Stomach (tissue), 8 donors: ENCODE measurements at regions not wholly inside any gene's neighbourhood (a gene's known extent, or its start where the extent isn't known, plus 50 kb on each side); places are given as distances from the start of the nearest gene placed in this dataset.

Source experiments
- DNase-seq, 2 donors: peaks; one replicate each; pipeline versions ENCODE4 v3.0.0 to v3.0.0-alpha.2; 2013 to 2019
- H3K27ac ChIP-seq, 5 donors: fragments of 200-600 bp in 4 of 5; sonication (generic) in 4 of 5; one replicate each; pipeline ENCODE4 v1.5.1; 2013 to 2019; ENCODE audit warnings: mild to moderate bottlenecking in 1 of 5, moderate library complexity in 1 of 5
- H3K27me3 ChIP-seq, 3 donors: fragments of 200-600 bp; sonication (generic); one replicate each; pipeline ENCODE4 v1.5.1; 2017 to 2019; ENCODE audit warnings: mixed run types in 1 of 3
- H3K36me3 ChIP-seq, 4 donors: fragments of 200-600 bp; sonication (generic); 1 replicate in 3 of 4; 2 replicates in 1 of 4; pipeline ENCODE4 v1.5.1; 2016 to 2019
- H3K4me1 ChIP-seq, 4 donors: fragments of 200-600 bp; sonication (generic); one replicate each; pipeline ENCODE4 v1.5.1; 2016 to 2019
- H3K4me3 ChIP-seq, 4 donors: fragments of 200-600 bp; sonication (generic) in 3 of 4; one replicate each; pipeline ENCODE4 v1.5.1; 2016 to 2019; ENCODE audit warnings: mild to moderate bottlenecking in 1 of 4
- H3K9me3 ChIP-seq, 4 donors: fragments of 200-600 bp; sonication (generic); one replicate each; pipeline ENCODE4 v1.5.1; 2016 to 2019
- EP300 ChIP-seq: sonication (generic); formaldehyde crosslinking; IDR thresholded peaks from one replicate; pipeline ENCODE4 v1.6.1; 2017; ENCODE audit warnings: antibody characterized with exemption
- POLR2A ChIP-seq, 4 donors: fragments of 450-650 bp; IDR thresholded peaks; one replicate each; pipeline ENCODE4 v1.6.1; 2016; ENCODE audit warnings: antibody characterized with exemption in 4 of 4, control low read depth in 2 of 4, mild to moderate bottlenecking in 1 of 4, moderate library complexity in 1 of 4
- POLR2AphosphoS5 ChIP-seq, 3 donors: sonication (generic); formaldehyde crosslinking; IDR thresholded peaks; one replicate each; pipeline ENCODE4 v1.6.1; 2016; ENCODE audit warnings: antibody characterized with exemption in 3 of 3
- WGBS, 5 donors: extraction: QIAGEN DNeasy Blood & Tissue Kit in 3 of 5; methylation state at CpG; one replicate each; pipeline versions ENCODE4 v1.1.5 to v1.1.7; 2013 to 2018; 5-methylcytosine and 5-hydroxymethylcytosine counted together
- intact Hi-C: fragments of 100-400 bp; cut with DNase I; formaldehyde crosslinking; loops from one replicate; pipeline ENCODE4 v1.15.1; 2023; ENCODE audit warnings: low total_unique reads
- TF ChIP-seq, protein P1 (sequence below), 7 experiments: fragments of 450-650 bp in 4 of 7; fragments of 200-600 bp in 3 of 7; sonication (generic) in 3 of 7; IDR thresholded peaks; one replicate each; pipeline ENCODE4 v1.5.1; 2016 to 2019; ENCODE audit warnings: antibody characterized with exemption in 7 of 7, control low read depth in 2 of 7, mild to moderate bottlenecking in 1 of 7
- donor health status: healthy with polysubstance abuse.
- donor health status: Bipolar disorder and iron deficiency.
- donor health status: healthy.

DNA sequence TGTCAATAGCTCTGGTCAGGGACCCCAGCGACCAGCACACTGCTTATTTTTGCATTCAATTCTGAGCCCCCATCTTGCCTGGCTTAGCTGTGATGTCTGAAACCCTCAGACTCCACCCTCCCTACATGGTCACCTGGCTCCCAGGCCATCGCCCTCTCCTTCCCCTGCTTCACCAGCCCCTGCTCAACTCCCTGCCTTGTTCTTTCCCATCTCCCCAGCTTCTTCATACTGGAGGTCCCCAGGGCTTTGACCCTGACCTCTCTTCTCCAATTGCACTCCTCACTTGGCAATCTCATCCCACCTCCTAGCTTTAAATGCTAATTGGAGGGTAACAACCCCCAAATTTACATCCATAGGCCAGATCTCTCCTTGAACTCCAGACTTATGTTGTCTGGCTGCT lies 84.3 kb upstream of the GNAZ start:
- intact Hi-C loops, result no loop called here
- 75 to 88% (median 82%) methylated on average over 2 of the region's 2 CpGs for WGBS, 5 donors
- Histone ChIP-seq H3K4me1 (peaks cover 0 to 11% (median 5%) of the 10 kb centered on the region in 4 donors), H3K27ac (no peak overlapping the region), H3K9me3 (peaks cover 0 to 2% (median under 1%) of the 10 kb centered on the region in 4 donors), H3K36me3 (no peaks in the 10 kb centered on the region), H3K27me3 (no peaks in the 10 kb centered on the region), H3K4me3 (no peak overlapping the region)
- TF ChIP-seq POLR2A (IDR thresholded peaks at IDR 0.05) (no peak), POLR2AphosphoS5 (IDR thresholded peaks at IDR 0.05) (no peak), EP300 (no peak)
- TF ChIP-seq, protein P1, sequence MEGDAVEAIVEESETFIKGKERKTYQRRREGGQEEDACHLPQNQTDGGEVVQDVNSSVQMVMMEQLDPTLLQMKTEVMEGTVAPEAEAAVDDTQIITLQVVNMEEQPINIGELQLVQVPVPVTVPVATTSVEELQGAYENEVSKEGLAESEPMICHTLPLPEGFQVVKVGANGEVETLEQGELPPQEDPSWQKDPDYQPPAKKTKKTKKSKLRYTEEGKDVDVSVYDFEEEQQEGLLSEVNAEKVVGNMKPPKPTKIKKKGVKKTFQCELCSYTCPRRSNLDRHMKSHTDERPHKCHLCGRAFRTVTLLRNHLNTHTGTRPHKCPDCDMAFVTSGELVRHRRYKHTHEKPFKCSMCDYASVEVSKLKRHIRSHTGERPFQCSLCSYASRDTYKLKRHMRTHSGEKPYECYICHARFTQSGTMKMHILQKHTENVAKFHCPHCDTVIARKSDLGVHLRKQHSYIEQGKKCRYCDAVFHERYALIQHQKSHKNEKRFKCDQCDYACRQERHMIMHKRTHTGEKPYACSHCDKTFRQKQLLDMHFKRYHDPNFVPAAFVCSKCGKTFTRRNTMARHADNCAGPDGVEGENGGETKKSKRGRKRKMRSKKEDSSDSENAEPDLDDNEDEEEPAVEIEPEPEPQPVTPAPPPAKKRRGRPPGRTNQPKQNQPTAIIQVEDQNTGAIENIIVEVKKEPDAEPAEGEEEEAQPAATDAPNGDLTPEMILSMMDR (IDR thresholded peaks at IDR 0.05), result no peak
- DNase-seq, result no peak

DNA sequence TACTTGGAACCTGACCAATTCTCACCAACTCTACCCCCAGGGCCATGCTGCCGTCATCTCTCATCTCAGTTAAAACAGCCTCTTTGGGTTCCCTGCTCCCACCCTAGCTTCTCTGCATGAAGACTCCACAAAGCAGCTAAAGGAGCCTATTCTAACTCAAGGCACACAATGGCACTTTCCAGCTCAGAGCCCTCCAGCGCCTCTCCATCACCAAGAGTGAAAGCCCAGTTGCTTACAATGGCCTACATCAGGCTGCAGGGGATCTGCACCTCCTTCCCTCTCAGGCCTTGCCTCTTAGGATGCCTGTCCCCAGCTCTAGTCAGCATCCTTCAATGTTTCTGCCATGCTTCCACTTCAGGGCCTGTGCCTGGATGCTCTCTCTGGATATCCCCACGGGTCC lies 83.7 kb upstream of the GNAZ start:
- Histone ChIP-seq H3K9me3 (no peaks in the 10 kb centered on the region), H3K27me3 (no peaks in the 10 kb centered on the region), H3K4me1 (peaks cover 0 to 16% (median 6%) of the 10 kb centered on the region in 4 donors), H3K36me3 (no peaks in the 10 kb centered on the region), H3K27ac (no peak overlapping the region), H3K4me3 (no peak overlapping the region)
- DNase-seq, result no peak
- no peak for TF ChIP-seq POLR2AphosphoS5 (IDR thresholded peaks at IDR 0.05)
- TF ChIP-seq POLR2A (IDR thresholded peaks at IDR 0.05), result no peak
- no peak for TF ChIP-seq EP300
- TF ChIP-seq, protein P1 (IDR thresholded peaks at IDR 0.05), result no peak
- WGBS, 5 donors, result 83 to 95% (median 92%) methylated on average over 3 of the region's 3 CpGs
- intact Hi-C loops, result no loop called here

DNA sequence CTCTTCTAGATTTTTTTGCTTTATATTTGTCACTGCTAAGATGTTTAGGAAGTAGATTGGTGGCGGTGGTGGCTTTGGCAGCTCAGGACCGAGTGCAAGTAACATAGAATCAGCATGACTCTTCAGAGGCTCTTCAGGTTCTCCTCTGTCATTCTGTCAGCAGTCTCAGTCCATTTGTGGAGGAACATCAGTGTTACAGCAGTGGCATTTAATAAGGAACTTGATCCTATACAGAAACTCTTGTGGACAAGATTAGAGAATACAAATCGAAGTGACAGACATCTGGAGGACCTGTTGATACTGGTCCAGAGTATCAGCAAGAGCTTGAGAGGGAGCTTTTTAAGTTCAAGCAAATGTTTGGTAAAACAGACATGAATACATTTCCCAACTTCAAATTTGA lies 82.2 kb upstream of the GNAZ start:
- no peaks in the 10 kb centered on the region for H3K27me3 ChIP-seq
- WGBS, 5 donors, result 62 to 83% (median 73%) methylated on average over 3 of the region's 3 CpGs

DNA sequence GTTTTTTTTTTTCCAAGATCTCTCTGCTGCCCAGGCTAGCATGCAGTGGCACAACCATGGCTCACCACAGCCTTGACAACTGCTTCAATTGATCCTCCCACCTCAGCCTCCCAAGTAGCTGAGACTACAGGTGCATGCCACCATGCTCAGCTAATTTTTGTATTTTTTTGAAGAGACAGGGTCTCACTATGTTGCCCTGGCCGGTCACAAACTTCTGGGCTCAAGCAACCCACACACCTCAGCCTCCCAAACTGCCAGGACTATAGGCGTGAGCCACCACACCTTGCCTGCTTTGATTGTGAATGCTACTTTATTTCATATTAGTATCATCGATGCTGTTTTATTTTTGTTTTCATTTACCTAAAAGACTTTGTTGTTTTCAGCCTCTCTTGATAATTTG lies 81.5 kb upstream of the GNAZ start:
- Histone ChIP-seq H3K4me3 (no peak overlapping the region), H3K27ac (no peak overlapping the region), H3K27me3 (no peaks in the 10 kb centered on the region), H3K4me1 (peaks cover 0 to 16% (median 6%) of the 10 kb centered on the region in 4 donors), H3K36me3 (no peaks in the 10 kb centered on the region), H3K9me3 (no peaks in the 10 kb centered on the region)
- TF ChIP-seq EP300, result no peak
- TF ChIP-seq POLR2A (IDR thresholded peaks at IDR 0.05), result no peak
- TF ChIP-seq, protein P1 (IDR thresholded peaks at IDR 0.05), result no peak
- TF ChIP-seq POLR2AphosphoS5 (IDR thresholded peaks at IDR 0.05), result no peak
- DNase-seq, result no peak
- WGBS, 5 donors, result 90 to 93% (median 92%) methylated on average over 3 of the region's 3 CpGs
- intact Hi-C loops, result no loop called here

More for the DNA sequence above, 82.2 kb upstream of the GNAZ start:
- Histone ChIP-seq H3K27ac (no peak overlapping the region), H3K9me3 (no peaks in the 10 kb centered on the region), H3K4me3 (no peak overlapping the region), H3K4me1 (peaks cover 0 to 16% (median 6%) of the 10 kb centered on the region in 4 donors), H3K36me3 (no peaks in the 10 kb centered on the region)
- intact Hi-C loops, result no loop called here
- no peak for DNase-seq
- TF ChIP-seq POLR2AphosphoS5 (IDR thresholded peaks at IDR 0.05) (no peak), EP300 (no peak), POLR2A (IDR thresholded peaks at IDR 0.05) (no peak)
- TF ChIP-seq, protein P1 (IDR thresholded peaks at IDR 0.05), result no peak
